CD4-positive, CD25-positive, alpha-beta regulatory T cell (primary cell): ENCODE measurements at regions not wholly inside any gene's neighbourhood (a gene's known extent, or its start where the extent isn't known, plus 50 kb on each side); places are given as distances from the start of the nearest gene placed in this dataset.

ENCODE experiments used
- ATAC-seq, 2 donors: fragments of 150-1000 bp; cut with Tn5 transposase; one replicate each; pipeline ENCODE4 v1.10.0; 2021; ENCODE audit warnings: low read depth in 2 of 2, moderate number of reproducible peaks in 2 of 2, moderate library complexity in 1 of 2
- DNase-seq, 3 donors: peaks; one replicate each; pipeline versions ENCODE4 v3.0.0 to v3.0.0-alpha.2; 2012 to 2022; ENCODE audit warnings: mixed read lengths in 1 of 3
- H3K27ac ChIP-seq: one replicate; pipeline ENCODE4 v1.7.0; 2013; ENCODE audit warnings: mild to moderate bottlenecking, low read length; ENCODE audit not compliant: insufficient read depth, poor library complexity, severe bottlenecking
- H3K27me3 ChIP-seq: one replicate; pipeline ENCODE4 v1.7.0; 2013; ENCODE audit warnings: low read length; ENCODE audit not compliant: control insufficient read depth, insufficient read depth
- H3K36me3 ChIP-seq: one replicate; pipeline ENCODE4 v1.7.0; 2013; ENCODE audit warnings: mild to moderate bottlenecking, low read length, moderate library complexity; ENCODE audit not compliant: control insufficient read depth, insufficient read depth
- H3K4me1 ChIP-seq: 2 replicates; pipeline ENCODE4 v1.7.0; 2013; ENCODE audit warnings: mild to moderate bottlenecking, low read length; ENCODE audit not compliant: insufficient read depth, control insufficient read depth, poor library complexity, severe bottlenecking
- H3K4me3 ChIP-seq: one replicate; pipeline ENCODE4 v1.7.0; 2013; ENCODE audit warnings: low read depth, mild to moderate bottlenecking, low read length, moderate library complexity
- H3K9me3 ChIP-seq, 2 experiments: 1 replicate in 1 of 2; 2 replicates in 1 of 2; pipeline ENCODE4 v1.7.0; 2013; ENCODE audit warnings: low read length in 2 of 2, mild to moderate bottlenecking in 1 of 2, moderate library complexity in 1 of 2; ENCODE audit not compliant: control insufficient read depth in 2 of 2
- H3K27ac Mint-ChIP-seq, 3 donors: one replicate each; pipeline ENCODE4 v1.8.0; 2020 to 2022; ENCODE audit warnings: mild to moderate bottlenecking in 3 of 3, mixed read lengths in 3 of 3, moderate library complexity in 2 of 3
- H3K27me3 Mint-ChIP-seq: one replicate; pipeline ENCODE4 v1.8.0; 2022; ENCODE audit warnings: mild to moderate bottlenecking, mixed read lengths
- H3K36me3 Mint-ChIP-seq: one replicate; pipeline ENCODE4 v1.8.0; 2020; ENCODE audit warnings: mixed read lengths
- H3K4me1 Mint-ChIP-seq, 4 donors: one replicate each; pipeline ENCODE4 v1.8.0; 2020 to 2022; ENCODE audit warnings: mixed read lengths in 4 of 4, mild to moderate bottlenecking in 1 of 4
- H3K4me3 Mint-ChIP-seq, 4 donors: one replicate each; pipeline ENCODE4 v1.8.0; 2020 to 2022; ENCODE audit warnings: mild to moderate bottlenecking in 4 of 4, mixed read lengths in 4 of 4, moderate library complexity in 3 of 4
- H3K9me3 Mint-ChIP-seq, 7 donors: one replicate each; pipeline ENCODE4 v1.8.0; 2020 to 2022; ENCODE audit warnings: mixed read lengths in 7 of 7, mild to moderate bottlenecking in 3 of 7, moderate library complexity in 2 of 7

DNA sequence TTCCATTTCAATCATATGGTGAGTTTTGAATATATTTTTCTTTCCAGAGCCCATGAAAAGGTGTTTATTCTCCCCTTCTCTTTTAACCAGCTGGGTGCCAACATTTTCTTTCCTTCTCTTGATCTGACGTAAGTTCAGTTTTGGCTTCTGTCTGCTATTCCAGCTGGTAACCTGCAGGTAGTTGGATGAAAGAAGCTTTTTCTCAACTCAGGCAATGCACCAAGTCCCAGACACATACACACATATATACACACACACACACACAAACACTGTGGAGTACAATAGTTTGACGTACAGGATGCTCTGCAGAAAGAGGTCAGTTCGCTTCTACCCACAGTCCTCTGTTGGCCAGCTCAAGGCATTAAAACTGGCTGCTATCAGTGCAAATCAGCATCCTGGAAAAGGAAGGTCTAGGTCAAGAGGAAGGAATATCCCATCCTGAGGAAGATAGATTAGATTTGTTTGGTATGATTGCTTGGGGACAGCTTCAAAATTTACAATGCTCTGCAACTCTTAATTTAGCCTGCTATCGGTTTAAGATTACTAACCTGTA lies 214.3 kb upstream of the SEMA6A start:
- no peak overlapping the region for H3K27ac ChIP-seq
- Mint-ChIP-seq H3K4me1 (peaks cover 0 to 3% (median 0%) of the 10 kb centered on the region in 4 donors), H3K4me3 (no peak overlapping the region), H3K27ac (no peak overlapping the region), H3K27me3 (no peaks in the 10 kb centered on the region), H3K36me3 (no peaks in the 10 kb centered on the region), H3K9me3 (peaks cover 0 to 10% (median 5%) of the 10 kb centered on the region in 7 donors)
- H3K36me3 ChIP-seq = no peaks in the 10 kb centered on the region
- H3K27me3 ChIP-seq = no peaks in the 10 kb centered on the region
- ATAC-seq = no peak
- DNase-seq = no peak
- no peak overlapping the region for H3K4me3 ChIP-seq
- H3K9me3 ChIP-seq = no peaks in the 10 kb centered on the region
- no peaks in the 10 kb centered on the region for H3K4me1 ChIP-seq

DNA sequence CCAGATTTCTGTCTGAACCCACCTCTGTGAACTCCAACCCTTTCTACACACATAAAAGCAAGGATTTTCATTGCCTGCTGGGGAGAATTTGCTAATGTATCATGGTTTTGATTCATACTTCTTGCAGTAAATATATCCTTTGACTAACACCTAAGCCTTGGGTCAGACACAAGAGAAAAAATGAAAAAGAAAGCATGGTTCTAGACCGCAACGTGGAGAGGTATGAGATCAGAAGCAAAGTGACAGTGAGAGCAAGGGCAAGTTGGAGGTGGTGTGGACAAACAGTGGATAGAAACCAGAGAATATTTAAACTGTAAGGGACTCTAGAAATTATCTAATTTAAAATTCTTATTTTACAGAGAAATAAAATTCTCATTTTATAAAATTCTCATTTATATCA lies 212.9 kb upstream of the SEMA6A start:
- no peaks in the 10 kb centered on the region for H3K27me3 ChIP-seq
- no peak overlapping the region for H3K27ac ChIP-seq
- H3K4me1 ChIP-seq = no peaks in the 10 kb centered on the region
- H3K4me1 Mint-ChIP-seq = peaks cover 0 to 3% (median 0%) of the 10 kb centered on the region in 4 donors
- H3K36me3 Mint-ChIP-seq = no peaks in the 10 kb centered on the region
- H3K27me3 Mint-ChIP-seq = no peaks in the 10 kb centered on the region
- DNase-seq (no peak), ATAC-seq (no peak)
- H3K36me3 ChIP-seq = no peaks in the 10 kb centered on the region
- no peak overlapping the region for H3K27ac Mint-ChIP-seq
- H3K9me3 Mint-ChIP-seq = peaks cover 2 to 10% (median 5%) of the 10 kb centered on the region in 7 donors
- no peak overlapping the region for H3K4me3 ChIP-seq
- H3K4me3 Mint-ChIP-seq = no peak overlapping the region
- no peaks in the 10 kb centered on the region for H3K9me3 ChIP-seq

DNA sequence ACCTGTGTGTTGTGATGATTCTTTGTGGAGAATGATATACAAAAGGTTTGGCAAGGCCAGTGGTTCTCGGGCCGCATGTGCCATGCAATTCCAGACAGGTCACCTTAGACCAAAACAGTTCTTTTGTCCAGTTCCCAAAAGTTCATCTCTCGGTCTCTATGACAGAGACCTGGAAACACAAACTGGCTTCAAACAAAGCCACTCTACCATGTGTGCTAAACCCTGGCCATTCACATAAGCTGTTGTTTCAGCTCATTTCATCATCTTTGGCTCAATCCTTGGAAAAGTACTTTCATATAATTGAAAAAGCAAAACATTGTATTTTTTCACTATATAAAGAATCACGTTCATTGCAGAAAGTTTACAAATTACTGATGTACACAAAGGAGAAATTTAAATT lies 210.5 kb upstream of the SEMA6A start:
- no peak overlapping the region for H3K27ac ChIP-seq
- DNase-seq (no peak), ATAC-seq (no peak)
- Mint-ChIP-seq H3K27ac (no peak overlapping the region), H3K27me3 (no peaks in the 10 kb centered on the region), H3K4me3 (no peak overlapping the region), H3K4me1 (peaks cover 0 to 3% (median 0%) of the 10 kb centered on the region in 4 donors), H3K9me3 (peaks cover 2 to 12% (median 4%) of the 10 kb centered on the region in 7 donors), H3K36me3 (no peaks in the 10 kb centered on the region)
- H3K36me3 ChIP-seq = no peaks in the 10 kb centered on the region
- H3K27me3 ChIP-seq = no peaks in the 10 kb centered on the region
- H3K4me1 ChIP-seq = no peaks in the 10 kb centered on the region
- H3K9me3 ChIP-seq = no peaks in the 10 kb centered on the region
- no peak overlapping the region for H3K4me3 ChIP-seq

DNA sequence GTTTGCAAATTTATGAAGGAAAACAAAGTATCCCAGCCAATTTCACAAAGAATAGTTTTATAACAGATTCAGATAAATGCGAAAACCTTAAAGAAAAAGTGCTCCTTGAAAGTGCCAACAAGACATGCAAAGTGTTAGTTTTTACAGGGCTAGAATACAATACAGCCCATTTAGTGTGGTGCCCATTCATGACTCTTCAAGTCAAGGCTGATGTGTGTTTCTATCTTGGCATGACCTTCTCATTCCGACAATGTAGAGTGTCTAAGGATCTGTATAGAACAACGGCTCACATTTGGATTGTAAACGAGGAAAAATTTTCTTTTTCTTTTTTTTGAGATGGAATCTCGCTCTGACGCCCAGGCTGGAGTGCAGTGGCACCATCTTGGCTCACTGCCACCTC lies 205.2 kb upstream of the SEMA6A start:
- no peaks in the 10 kb centered on the region for H3K27me3 ChIP-seq
- H3K4me3 ChIP-seq = no peak overlapping the region
- H3K36me3 Mint-ChIP-seq = no peaks in the 10 kb centered on the region
- H3K27ac Mint-ChIP-seq = no peak overlapping the region
- no peaks in the 10 kb centered on the region for H3K27me3 Mint-ChIP-seq
- H3K27ac ChIP-seq = no peak overlapping the region
- no peaks in the 10 kb centered on the region for H3K4me1 ChIP-seq
- no peak for DNase-seq
- H3K4me1 Mint-ChIP-seq = no peaks in the 10 kb centered on the region
- H3K36me3 ChIP-seq = no peaks in the 10 kb centered on the region
- peaks cover 0 to 6% (median 2%) of the 10 kb centered on the region in 7 donors for H3K9me3 Mint-ChIP-seq
- no peak overlapping the region for H3K4me3 Mint-ChIP-seq
- no peaks in the 10 kb centered on the region for H3K9me3 ChIP-seq
- ATAC-seq = no peak

DNA sequence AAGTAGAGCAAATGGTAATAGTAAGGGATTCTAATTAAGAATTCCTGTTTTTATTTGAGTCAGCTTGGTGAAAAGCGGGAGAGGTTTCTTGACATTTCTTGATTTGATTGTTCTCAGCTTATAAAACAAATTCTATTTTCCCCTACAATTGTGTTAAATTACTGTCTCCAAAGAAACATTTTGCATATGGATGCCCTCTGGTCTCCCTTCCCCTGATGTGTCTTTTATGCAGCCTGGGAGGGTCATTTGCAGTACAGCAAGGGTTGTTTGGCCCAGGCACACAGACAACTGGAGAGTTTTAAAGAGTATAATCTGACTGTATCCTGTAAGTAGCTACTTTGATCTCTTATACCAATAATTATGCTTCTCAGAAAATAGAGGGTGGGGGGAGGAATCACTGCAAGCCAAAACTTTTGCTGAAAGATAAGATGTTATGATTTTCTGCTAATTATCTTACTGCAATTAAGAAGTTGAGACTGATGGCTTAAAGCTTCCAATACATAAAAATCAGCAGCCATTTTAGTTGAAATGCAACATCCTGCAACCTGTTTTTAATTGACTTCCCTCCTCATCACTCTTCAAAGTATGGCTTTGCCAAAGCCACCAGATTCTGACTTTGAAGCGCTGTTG lies 204.1 kb upstream of the SEMA6A start:
- no peaks in the 10 kb centered on the region for H3K27me3 Mint-ChIP-seq
- H3K4me3 Mint-ChIP-seq = no peak overlapping the region
- no peaks in the 10 kb centered on the region for H3K4me1 Mint-ChIP-seq
- Histone ChIP-seq H3K27ac (no peak overlapping the region), H3K36me3 (no peaks in the 10 kb centered on the region), H3K4me1 (no peaks in the 10 kb centered on the region), H3K27me3 (no peaks in the 10 kb centered on the region), H3K4me3 (no peak overlapping the region), H3K9me3 (no peaks in the 10 kb centered on the region)
- H3K27ac Mint-ChIP-seq = no peak overlapping the region
- ATAC-seq (no peak), DNase-seq (no peak)
- no peaks in the 10 kb centered on the region for H3K36me3 Mint-ChIP-seq
- peaks cover 0 to 3% (median 2%) of the 10 kb centered on the region in 7 donors for H3K9me3 Mint-ChIP-seq

DNA sequence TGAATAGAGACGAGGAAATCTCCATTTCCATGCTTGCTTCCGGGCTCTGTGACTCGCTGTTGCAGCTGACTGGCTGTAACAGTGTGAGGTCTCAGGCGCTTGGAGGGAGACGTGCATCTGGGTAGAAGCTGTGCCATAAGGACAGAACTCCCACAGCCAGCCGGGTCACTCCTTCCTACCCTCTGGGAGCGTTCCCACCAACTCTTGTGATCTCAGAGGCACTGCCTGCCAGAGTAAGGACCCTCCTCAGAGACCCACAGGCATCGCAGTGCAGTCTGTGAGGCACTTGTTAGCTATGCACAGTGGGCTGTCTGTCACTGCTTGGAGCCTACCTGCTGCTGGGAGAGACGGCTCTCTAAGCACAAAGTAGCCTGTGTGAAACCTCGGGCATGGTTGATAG lies 203.4 kb upstream of the SEMA6A start:
- no peaks in the 10 kb centered on the region for H3K36me3 Mint-ChIP-seq
- Histone ChIP-seq H3K27ac (no peak overlapping the region), H3K27me3 (no peaks in the 10 kb centered on the region), H3K9me3 (no peaks in the 10 kb centered on the region), H3K36me3 (no peaks in the 10 kb centered on the region), H3K4me3 (no peak overlapping the region), H3K4me1 (no peaks in the 10 kb centered on the region)
- no peak overlapping the region for H3K4me3 Mint-ChIP-seq
- H3K4me1 Mint-ChIP-seq = no peaks in the 10 kb centered on the region
- ATAC-seq = no peak
- H3K9me3 Mint-ChIP-seq = peaks cover 0 to 3% (median 0%) of the 10 kb centered on the region in 7 donors
- DNase-seq = no peak
- H3K27me3 Mint-ChIP-seq = no peaks in the 10 kb centered on the region
- no peak overlapping the region for H3K27ac Mint-ChIP-seq

DNA sequence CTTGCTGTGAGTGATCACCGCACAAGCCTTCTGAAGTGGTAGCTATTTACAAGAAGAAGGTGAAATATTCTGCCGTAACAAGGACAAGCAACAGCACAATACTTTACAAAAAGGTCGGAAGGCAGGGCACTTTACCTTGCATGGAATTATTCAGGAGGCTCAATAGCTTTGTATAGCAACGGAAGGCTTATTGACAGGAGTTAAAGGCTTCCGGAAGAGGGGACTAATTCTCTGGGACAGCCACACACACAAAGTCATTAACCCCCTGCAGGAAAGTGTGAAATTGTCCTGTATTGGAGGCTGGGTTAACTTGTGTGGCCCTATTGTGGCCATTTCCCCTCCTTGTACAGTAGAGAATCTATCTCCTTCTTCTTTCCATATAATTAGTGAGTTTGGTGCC lies 199.3 kb upstream of the SEMA6A start:
- H3K27ac Mint-ChIP-seq = no peak overlapping the region
- no peaks in the 10 kb centered on the region for H3K4me1 ChIP-seq

DNA sequence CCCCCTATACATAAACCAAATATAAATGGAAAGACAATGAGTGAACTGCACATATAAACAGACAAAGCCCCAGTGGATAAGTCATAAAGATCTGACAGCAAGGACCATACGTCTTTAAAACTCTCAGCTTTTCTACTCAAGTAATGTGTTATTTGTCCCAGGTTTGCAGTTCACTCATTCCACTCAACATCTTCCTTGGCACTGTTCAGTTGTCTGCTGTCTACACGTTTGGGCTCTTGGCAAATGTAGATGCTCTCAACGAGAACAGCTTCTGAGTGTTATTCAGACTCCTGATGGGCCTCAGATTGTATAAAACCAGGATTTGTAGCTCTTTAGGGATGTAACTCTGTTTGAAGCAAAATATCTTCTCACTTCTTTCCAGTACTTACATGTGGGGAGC lies 198.2 kb upstream of the SEMA6A start:
- Mint-ChIP-seq H3K36me3 (no peaks in the 10 kb centered on the region), H3K9me3 (no peaks in the 10 kb centered on the region), H3K4me1 (no peaks in the 10 kb centered on the region), H3K27me3 (no peaks in the 10 kb centered on the region), H3K4me3 (no peak overlapping the region), H3K27ac (no peak overlapping the region)
- Histone ChIP-seq H3K36me3 (no peaks in the 10 kb centered on the region), H3K4me1 (no peaks in the 10 kb centered on the region), H3K27me3 (no peaks in the 10 kb centered on the region), H3K27ac (no peak overlapping the region), H3K4me3 (no peak overlapping the region), H3K9me3 (no peaks in the 10 kb centered on the region)
- ATAC-seq (no peak), DNase-seq (no peak)

More for the DNA sequence above, 199.3 kb upstream of the SEMA6A start:
- ATAC-seq (no peak), DNase-seq (no peak)
- Histone ChIP-seq H3K27ac (no peak overlapping the region), H3K27me3 (no peaks in the 10 kb centered on the region), H3K4me3 (no peak overlapping the region), H3K9me3 (no peaks in the 10 kb centered on the region), H3K36me3 (no peaks in the 10 kb centered on the region)
- Mint-ChIP-seq H3K27me3 (no peaks in the 10 kb centered on the region), H3K4me3 (no peak overlapping the region), H3K36me3 (no peaks in the 10 kb centered on the region), H3K9me3 (peaks cover 0 to 3% (median 0%) of the 10 kb centered on the region in 7 donors), H3K4me1 (no peaks in the 10 kb centered on the region)
